ENCODE measurements at regions not wholly inside any gene's neighbourhood (a gene's known extent, or its start where the extent isn't known, plus 50 kb on each side); places are given as distances from the start of the nearest gene placed in this dataset.
"Not testable (repeated sequence)": the region's sequence is repeated elsewhere in the genome, so short reads cannot be mapped to it uniquely, and the experiment has no call there.

- no peak for DNase-seq
These were observed 108.1 kb downstream of the MAP3K21 start for GRCh38 chr1:233435622-233436021.

- DNase-seq, result no peak
These were observed 112.2 kb downstream of the MAP3K21 start for GRCh38 chr1:233439721-233440120.

- DNase-seq, result peak; percentile 26
These were observed 113.5 kb downstream of the MAP3K21 start for GRCh38 chr1:233440951-233441401.

GRCh38 chr1:233442026-233442780 is 114.7 kb downstream of the MAP3K21 start:
- no peak for DNase-seq

- DNase-seq, result no peak
These were observed 115.7 kb downstream of the MAP3K21 start for GRCh38 chr1:233443040-233443760.

GRCh38 chr1:233444484-233444883 is 117.0 kb downstream of the MAP3K21 start:
- DNase-seq, result no peak

GRCh38 chr1:233445737-233446136 is 118.2 kb downstream of the MAP3K21 start:
- no peak for DNase-seq

- DNase-seq, result no peak
These were observed 119.4 kb downstream of the MAP3K21 start for GRCh38 chr1:233446935-233447334.

GRCh38 chr1:233448109-233448689 is 120.7 kb downstream of the MAP3K21 start:
- DNase-seq, result no peak

GRCh38 chr1:233452724-233453123 is 125.2 kb downstream of the MAP3K21 start:
- DNase-seq, result no peak

- DNase-seq, result no peak
These were observed 126.1 kb downstream of the MAP3K21 start for GRCh38 chr1:233453433-233454200.

- no peak for DNase-seq
These were observed 132.0 kb downstream of the MAP3K21 start for GRCh38 chr1:233459470-233459945.

- no peak for DNase-seq
These were observed 132.4 kb downstream of the MAP3K21 start for GRCh38 chr1:233459968-233460367.

GRCh38 chr1:233460692-233461091 is 133.2 kb downstream of the MAP3K21 start:
- DNase-seq, result no peak

- DNase-seq, result no peak
These were observed 134.3 kb downstream of the MAP3K21 start for GRCh38 chr1:233461847-233462246.

- DNase-seq, result no peak
These were observed 135.8 kb downstream of the MAP3K21 start for GRCh38 chr1:233463333-233463732.

GRCh38 chr1:233465745-233466343 is 138.3 kb downstream of the MAP3K21 start:
- no peak for DNase-seq

- DNase-seq, result no peak
These were observed 143.0 kb upstream of the KCNK1 start for GRCh38 chr1:233470741-233471499.

- DNase-seq, result not testable (repeated sequence)
These were observed 142.1 kb upstream of the KCNK1 start for GRCh38 chr1:233471851-233472250.

- DNase-seq, result not testable (repeated sequence)
These were observed 141.1 kb upstream of the KCNK1 start for GRCh38 chr1:233472796-233473195.

GRCh38 chr1:233473549-233474204 is 140.2 kb upstream of the KCNK1 start:
- no peak for DNase-seq
